Endothelial cell of umbilical vein (primary cell): ENCODE measurements at regions not wholly inside any gene's neighbourhood (a gene's known extent, or its start where the extent isn't known, plus 50 kb on each side); places are given as distances from the start of the nearest gene placed in this dataset.
"Not testable (repeated sequence)": the region's sequence is repeated elsewhere in the genome, so short reads cannot be mapped to it uniquely, and the experiment has no call there.

Experiments used
- BruUV-seq: library from RNA; stranded (reverse); fragments of 400-500 nt; replicated peaks from 2 replicates; lab custom pipeline; 2021; lab: Mats Ljungman, UMichigan
- CTCF ChIA-PET: fragments of 300-600, 350-600 bp; sonication (Branson Sonifier 250); formaldehyde crosslinking; loops from one replicate; lab custom pipeline; 2021; ENCODE audit warnings: antibody characterized with exemption, inconsistent platforms; lab: Charles Lee
- POLR2A ChIA-PET: fragments of 300-600, 350-600 bp; sonication (Branson Sonifier 250); formaldehyde crosslinking; loops from one replicate; lab custom pipeline; 2021; ENCODE audit warnings: antibody characterized with exemption, inconsistent platforms; lab: Charles Lee
- DNase-seq: peaks from one replicate; pipeline ENCODE4 v3.0.0-alpha.2; 2011; ENCODE audit warnings: low read depth, low spot score
- FAIRE-seq: peaks from 2 replicates; lab custom pipeline; 2011; peaks lifted over from hg19 to GRCh38; lab: Jason Lieb, UNC
- H2AFZ ChIP-seq: 2 replicates; pipeline ENCODE4 v1.6.0; 2012; ENCODE audit warnings: low read depth, low read length, control low read depth, inconsistent platforms
- H3K27ac ChIP-seq: 2 replicates; pipeline ENCODE4 v1.5.1; 2011; ENCODE audit warnings: low read depth, mild to moderate bottlenecking, control low read depth, low read length, moderate library complexity; ENCODE audit not compliant: insufficient read depth
- H3K27me3 ChIP-seq, 2 experiments: 2 replicates each; pipeline versions ENCODE4 v1.6.0 to v1.6.1; 2011; ENCODE audit warnings: low read length in 2 of 2, mixed read lengths in 1 of 2; ENCODE audit not compliant: control insufficient read depth in 2 of 2, insufficient read depth in 2 of 2
- H3K36me3 ChIP-seq, 2 experiments: 2 replicates in 1 of 2; 3 replicates in 1 of 2; pipeline ENCODE4 v1.5.1; 2011; ENCODE audit warnings: low read length in 2 of 2, mild to moderate bottlenecking in 1 of 2, moderate library complexity in 1 of 2; ENCODE audit not compliant: control insufficient read depth in 2 of 2, insufficient read depth in 2 of 2; ENCODE audit errors: extremely low read depth in 1 of 2
- H3K4me1 ChIP-seq: 3 replicates; pipeline ENCODE4 v1.5.1; 2011; ENCODE audit warnings: mild to moderate bottlenecking, low read length; ENCODE audit not compliant: control insufficient read depth, insufficient read depth; ENCODE audit errors: extremely low read depth
- H3K4me2 ChIP-seq: 2 replicates; pipeline ENCODE4 v1.6.1; 2011; ENCODE audit warnings: low read length, control low read depth, mixed read lengths; ENCODE audit not compliant: insufficient read depth
- H3K4me3 ChIP-seq, 3 experiments: fragments of 200-600 bp in 1 of 3; sonication (generic), shearing (Covaris generic) in 1 of 3; replicated peaks in 1 of 3; 2 replicates each; pipeline ENCODE4 v1.5.1; 2011 to 2016; ENCODE audit warnings: control low read depth in 3 of 3, low read length in 3 of 3, mild to moderate bottlenecking in 2 of 3, inconsistent platforms in 1 of 3, low read depth in 1 of 3, moderate library complexity in 1 of 3; ENCODE audit not compliant: insufficient read depth in 1 of 3
- H3K79me2 ChIP-seq: 2 replicates; pipeline ENCODE4 v1.6.0; 2012; ENCODE audit warnings: low read length, inconsistent platforms; ENCODE audit not compliant: control insufficient read depth, insufficient read depth
- H3K9ac ChIP-seq: replicated peaks from 2 replicates; pipeline ENCODE3; 2011; ENCODE audit warnings: low read length, control low read depth; ENCODE audit not compliant: insufficient read depth; ENCODE audit errors: extremely low read depth
- H3K9me1 ChIP-seq: replicated peaks from 3 replicates; pipeline ENCODE4 v1.6.0; 2011; ENCODE audit warnings: mild to moderate bottlenecking, low read length; ENCODE audit not compliant: control insufficient read depth, insufficient read depth; ENCODE audit errors: extremely low read depth
- H3K9me3 ChIP-seq: replicated peaks from 2 replicates; pipeline ENCODE4 v1.5.1; 2012; ENCODE audit warnings: low read length, inconsistent platforms; ENCODE audit not compliant: control insufficient read depth, insufficient read depth
- H4K20me1 ChIP-seq: replicated peaks from 2 replicates; pipeline ENCODE3; 2011; ENCODE audit warnings: mild to moderate bottlenecking, low read length; ENCODE audit not compliant: control insufficient read depth, insufficient read depth; ENCODE audit errors: extremely low read depth
- CTCF ChIP-seq, 2 donors: IDR thresholded peaks; 1 replicate in 1 of 2; 2 replicates in 1 of 2; pipeline ENCODE4 v1.5.1; 2011; ENCODE audit warnings: low read length in 2 of 2, mild to moderate bottlenecking in 2 of 2, moderate library complexity in 2 of 2, control low read depth in 1 of 2, inconsistent platforms in 1 of 2, low read depth in 1 of 2; ENCODE audit not compliant: insufficient read depth in 1 of 2; ENCODE audit errors: extremely low read depth in 1 of 2
- FOS ChIP-seq: IDR thresholded peaks from 2 replicates; pipeline ENCODE4 v1.6.1; 2011; ENCODE audit warnings: mild to moderate bottlenecking, low read length, moderate library complexity, borderline replicate concordance; ENCODE audit not compliant: insufficient read depth
- GATA2 ChIP-seq: IDR thresholded peaks from 2 replicates; pipeline ENCODE4 v1.7.0; 2011; ENCODE audit warnings: low read depth, mild to moderate bottlenecking, moderate library complexity, mixed read lengths, low read length; ENCODE audit not compliant: insufficient read length, insufficient read depth
- JUN ChIP-seq: IDR thresholded peaks from 2 replicates; pipeline ENCODE4 v1.6.1; 2011; ENCODE audit warnings: borderline replicate concordance, low read depth; ENCODE audit not compliant: insufficient read length, insufficient read depth
- MYC ChIP-seq: IDR thresholded peaks from one replicate; pipeline ENCODE4 v1.6.1; 2011; ENCODE audit warnings: mild to moderate bottlenecking, low read depth, low read length
- POLR2A ChIP-seq: IDR thresholded peaks from 2 replicates; pipeline ENCODE4 v1.6.1; 2012; ENCODE audit warnings: low read depth, mild to moderate bottlenecking, control low read depth, low read length
- POLR2AphosphoS5 ChIP-seq: IDR thresholded peaks from 2 replicates; pipeline ENCODE4 v1.6.1; 2012; ENCODE audit warnings: low read depth, mild to moderate bottlenecking, control low read depth, low read length, moderate library complexity; ENCODE audit not compliant: insufficient read depth
- dilution Hi-C: fragments of 300-500 bp; cut with MboI; formaldehyde crosslinking; loops from one replicate; pipeline ENCODE4 v1.15.0; 2019; ENCODE audit warnings: low sequenced_read_pairs; ENCODE audit not compliant: extremely low pct_ligation_motif_present
- intact Hi-C: fragments of 100-400 bp; cut with micrococcal nuclease; formaldehyde crosslinking; loops from one replicate; pipeline ENCODE4 v1.10.0; 2022

- H2AFZ ChIP-seq, result no peak overlapping the region
- H3K27ac ChIP-seq, result no peak overlapping the region
- no peak overlapping the region for H3K4me2 ChIP-seq
- FAIRE-seq (no peak), DNase-seq (no peak)
- intact Hi-C loops (no loop called here), dilution Hi-C loops (no loop called here)
- ChIA-PET POLR2A (no interaction called here), CTCF (interaction anchor here (0.7 to 1.8 kb wide), 3 partner anchors 17 to 302 kb away, joined by 3 to 5 read pairs (median 4); no protein-coding TSS in a partner anchor)
- no peak overlapping the region for H3K9ac ChIP-seq
- no peaks in the 10 kb centered on the region for H3K9me3 ChIP-seq
- no peaks in the 10 kb centered on the region for H3K79me2 ChIP-seq
- no peaks in the 10 kb centered on the region for H3K9me1 ChIP-seq
- H4K20me1 ChIP-seq, result no peaks in the 10 kb centered on the region
- H3K4me1 ChIP-seq, result no peaks in the 10 kb centered on the region
- BruUV-seq, result no TSS peak
- TF ChIP-seq MYC (no peak), CTCF (IDR thresholded peaks at IDR 0.05; ENCODE audit: extremely low read depth in 1 of 2, insufficient read depth in 1 of 2, low read depth in 1 of 2, low read length in 2 of 2) (no peak), GATA2 (no peak), POLR2A (no peak), JUN (no peak), FOS (no peak), POLR2AphosphoS5 (no peak)
- no peaks in the 10 kb centered on the region for H3K36me3 ChIP-seq
- no peak overlapping the region for H3K4me3 ChIP-seq
- no peaks in the 10 kb centered on the region for H3K27me3 ChIP-seq
Observed at GRCh38 chr14:38544776-38545175, 288.9 kb upstream of the CLEC14A start.

GRCh38 chr14:38543851-38544250, 288.0 kb upstream of the CLEC14A start:
- H4K20me1 ChIP-seq, intact Hi-C loops, H3K9ac ChIP-seq, H3K4me3 ChIP-seq, H3K9me1 ChIP-seq, DNase-seq, H2AFZ ChIP-seq, H3K9me3 ChIP-seq, BruUV-seq, dilution Hi-C loops, H3K27me3 ChIP-seq, H3K4me1 ChIP-seq, H3K27ac ChIP-seq, FAIRE-seq, H3K4me2 ChIP-seq, H3K36me3 ChIP-seq, POLR2A ChIA-PET, H3K79me2 ChIP-seq: not testable (repeated sequence)
- CTCF ChIA-PET, result interaction anchor here (1.8 kb wide), 1 partner anchor 224 kb away, joined by 5 read pairs; no protein-coding TSS in a partner anchor

GRCh38 chr14:38538053-38538452, 282.2 kb upstream of the CLEC14A start:
- H3K36me3 ChIP-seq, H3K9me3 ChIP-seq, CTCF ChIA-PET, H3K4me2 ChIP-seq, H2AFZ ChIP-seq, H3K27ac ChIP-seq, POLR2A ChIA-PET, dilution Hi-C loops, BruUV-seq, H3K4me1 ChIP-seq, H3K79me2 ChIP-seq, H3K4me3 ChIP-seq, H3K9me1 ChIP-seq, DNase-seq, H4K20me1 ChIP-seq, H3K9ac ChIP-seq, H3K27me3 ChIP-seq, FAIRE-seq, intact Hi-C loops: not testable (repeated sequence)
